H1 (cell line): ENCODE measurements at regions not wholly inside any gene's neighbourhood (a gene's known extent, or its start where the extent isn't known, plus 50 kb on each side); places are given as distances from the start of the nearest gene placed in this dataset.

ENCODE experiments used
- ATF3 ChIP-seq: IDR thresholded peaks from 2 replicates; pipeline ENCODE4 v1.6.1; 2011; ENCODE audit warnings: low read depth, mild to moderate bottlenecking, low read length; ENCODE audit not compliant: insufficient read depth
- CTCF ChIP-seq, 3 experiments: IDR thresholded peaks; 1 replicate in 2 of 3; 2 replicates in 1 of 3; pipeline versions ENCODE4 v1.5.1 to v1.6.1; 2011; ENCODE audit warnings: low read length in 3 of 3, mild to moderate bottlenecking in 3 of 3, inconsistent platforms in 2 of 3, low read depth in 1 of 3, moderate library complexity in 1 of 3; ENCODE audit not compliant: insufficient read depth in 1 of 3; ENCODE audit errors: control extremely low read depth in 1 of 3
- HDAC6 ChIP-seq: IDR thresholded peaks from one replicate; pipeline ENCODE4 v1.7.1; 2012; ENCODE audit warnings: low read depth, mild to moderate bottlenecking, inconsistent platforms, low read length, moderate library complexity
- RBBP5 ChIP-seq: IDR thresholded peaks from 2 replicates; pipeline ENCODE4 v1.7.1; 2012; ENCODE audit warnings: low read depth, mild to moderate bottlenecking, inconsistent platforms, low read length, moderate library complexity, borderline replicate concordance
- SIN3A ChIP-seq, 2 experiments: IDR thresholded peaks in 1 of 2; conservative IDR thresholded peaks in 1 of 2; 2 replicates each; pipeline ENCODE4 v1.6.1; 2011 to 2012; ENCODE audit warnings: low read length in 2 of 2, improper control_type of control experiment in 1 of 2, low read depth in 1 of 2, mild to moderate bottlenecking in 1 of 2
- ZNF274 ChIP-seq: IDR thresholded peaks from 2 replicates; pipeline ENCODE4 v1.7.0; 2012; ENCODE audit warnings: low read length, borderline replicate concordance; ENCODE audit errors: extremely low read depth

GRCh38 chr13:38239874-38240273 lies 109.8 kb upstream of the UFM1 start:
- no peak for TF ChIP-seq SIN3A (conservative IDR thresholded peaks at IDR 0.05 in 1 of 2, IDR thresholded peaks at IDR 0.05 in 1 of 2; ENCODE audit: low read depth in 1 of 2, low read length in 2 of 2)
- TF ChIP-seq CTCF (IDR thresholded peaks at IDR 0.05; ENCODE audit: control extremely low read depth in 1 of 3, insufficient read depth in 1 of 3, low read depth in 1 of 3, low read length in 3 of 3) = no peak
- no peak for TF ChIP-seq RBBP5
- TF ChIP-seq HDAC6 = no peak
- no peak for TF ChIP-seq ZNF274
- TF ChIP-seq ATF3 = no peak
